DOHH2 (cell line): ENCODE measurements at regions not wholly inside any gene's neighbourhood (a gene's known extent, or its start where the extent isn't known, plus 50 kb on each side); places are given as distances from the start of the nearest gene placed in this dataset.

Experiments used
- CTCF ChIP-seq: fragments of 200-600 bp; sonication (generic); IDR thresholded peaks from one replicate; pipeline ENCODE4 v1.5.1; 2014; ENCODE audit warnings: antibody characterized with exemption, mild to moderate bottlenecking, low read depth, low read length; ENCODE audit not compliant: poor library complexity, severe bottlenecking
- EZH2phosphoT487 ChIP-seq: fragments of 200-600 bp; sonication (generic); IDR thresholded peaks from 2 replicates; pipeline ENCODE4 v1.6.1; 2017; ENCODE audit warnings: borderline replicate concordance, mild to moderate bottlenecking, antibody characterized with exemption, low read length, moderate library complexity, mixed read lengths

- TF ChIP-seq CTCF (no peak), EZH2phosphoT487 (no peak)
Measured at GRCh38 chr14:49966971-49967630, 74.2 kb downstream of the ARF6 start.
